Stimulated activated CD8-positive, alpha-beta memory T cell treated with anti-CD3 and anti-CD28 coated beads, Interleukin-4, amount 100 ng/mL, for 4 hours (primary cell): ENCODE measurements at regions not wholly inside any gene's neighbourhood (a gene's known extent, or its start where the extent isn't known, plus 50 kb on each side); places are given as distances from the start of the nearest gene placed in this dataset.
"Not testable (repeated sequence)": the region's sequence is repeated elsewhere in the genome, so short reads cannot be mapped to it uniquely, and the experiment has no call there.

Experiments
- DNase-seq, 2 donors: peaks; one replicate each; pipeline ENCODE4 v3.0.0-alpha.2; 2020; ENCODE audit warnings: low read depth in 2 of 2, low spot score in 1 of 2

GRCh38 chr2:176790468-176790867, 422.1 kb upstream of the HNRNPA3 start:
- DNase-seq = no peak

DNA sequence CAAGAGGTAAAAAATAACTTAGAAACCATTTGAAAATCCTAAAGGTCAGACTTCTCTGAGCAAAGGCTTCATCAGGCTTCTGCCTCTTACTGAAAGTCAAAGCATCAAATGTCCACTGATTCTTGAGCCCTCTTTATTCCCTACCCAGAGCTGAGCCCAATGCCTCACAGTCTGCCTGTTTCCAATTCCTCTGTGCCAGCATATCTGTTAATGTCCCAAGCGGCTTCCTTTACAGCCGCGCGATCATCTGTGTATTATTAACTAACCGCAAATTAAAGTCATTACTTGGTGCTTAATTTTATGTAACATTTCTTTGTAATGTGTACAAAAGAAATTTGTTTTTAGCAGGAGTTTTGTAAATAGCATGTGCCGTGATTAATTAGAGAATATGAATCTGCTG, 418.8 kb upstream of the HNRNPA3 start:
- no peak for DNase-seq

DNA sequence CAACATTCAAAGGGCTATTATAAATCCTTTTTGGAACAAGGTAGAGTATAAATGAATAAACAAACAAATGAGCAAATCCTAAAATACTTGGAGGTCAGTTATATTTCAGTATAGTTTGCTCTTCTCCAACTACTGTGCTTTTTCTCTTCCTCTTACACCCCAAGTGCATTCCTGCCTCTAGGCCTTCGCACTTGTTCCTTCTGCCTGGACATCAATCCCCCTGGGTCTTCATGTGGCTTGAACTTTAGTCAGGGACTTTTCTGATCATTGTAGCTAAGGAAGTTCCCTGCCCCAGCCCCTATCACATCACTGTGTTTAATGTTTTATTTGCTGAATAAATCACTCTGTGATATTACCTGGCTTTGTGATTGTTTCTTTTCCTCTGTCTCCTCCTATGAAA, 418.2 kb upstream of the HNRNPA3 start:
- DNase-seq = no peak

GRCh38 chr2:176795823-176796222, 416.8 kb upstream of the HNRNPA3 start:
- no peak for DNase-seq

DNA sequence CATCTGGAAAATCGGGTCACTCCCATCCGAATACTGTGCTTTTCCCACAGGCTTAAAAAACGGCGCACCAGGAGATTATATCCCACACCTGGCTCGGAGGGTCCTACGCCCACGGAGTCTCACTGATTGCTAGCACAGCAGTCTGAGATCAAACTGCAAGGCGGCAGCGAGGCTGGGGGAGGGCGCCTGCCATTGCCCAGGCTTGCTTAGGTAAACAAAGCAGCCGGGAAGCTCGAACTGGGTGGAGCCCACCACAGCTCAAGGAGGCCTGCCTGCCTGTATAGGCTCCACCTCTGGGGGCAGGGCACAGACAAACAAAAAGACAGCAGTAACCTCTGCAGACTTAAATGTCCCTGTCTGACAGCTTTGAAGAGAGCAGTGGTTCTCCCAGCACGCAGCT, 415.9 kb upstream of the HNRNPA3 start:
- not testable (repeated sequence) for DNase-seq

- DNase-seq = no peak
Observed at GRCh38 chr2:176804392-176804791, 408.2 kb upstream of the HNRNPA3 start.

- no peak for DNase-seq
Observed at GRCh38 chr2:176805345-176805744, 407.2 kb upstream of the HNRNPA3 start.

DNA sequence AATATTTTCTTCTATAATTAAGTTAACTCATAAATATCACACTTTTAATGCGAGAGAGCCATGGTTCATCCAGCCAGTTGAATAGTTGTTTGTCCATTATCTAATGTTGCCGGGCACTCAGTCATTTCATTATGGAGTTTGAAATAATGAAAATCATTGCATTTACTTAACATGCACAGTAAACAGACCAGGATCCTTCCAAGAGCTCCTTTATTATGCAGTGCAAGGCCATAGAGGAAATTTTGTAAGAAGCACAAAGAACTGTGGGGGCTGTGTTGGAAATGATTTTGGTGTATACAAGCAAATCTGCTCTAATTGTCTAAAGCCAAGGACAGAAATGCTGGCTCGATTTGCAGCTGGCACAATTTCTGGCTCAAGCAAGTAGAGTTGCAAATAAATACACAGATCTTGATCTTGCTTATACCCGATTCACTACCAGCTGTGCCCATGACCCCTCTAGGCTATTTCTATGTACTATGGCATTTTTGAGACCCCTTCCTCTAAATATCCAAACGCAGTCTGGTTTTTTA, 400.3 kb upstream of the HNRNPA3 start:
- no peak for DNase-seq

- no peak for DNase-seq
Observed at GRCh38 chr2:176813156-176813555, 399.4 kb upstream of the HNRNPA3 start.

- DNase-seq = no peak
Observed at GRCh38 chr2:176813621-176814049, 399.0 kb upstream of the HNRNPA3 start.

DNA sequence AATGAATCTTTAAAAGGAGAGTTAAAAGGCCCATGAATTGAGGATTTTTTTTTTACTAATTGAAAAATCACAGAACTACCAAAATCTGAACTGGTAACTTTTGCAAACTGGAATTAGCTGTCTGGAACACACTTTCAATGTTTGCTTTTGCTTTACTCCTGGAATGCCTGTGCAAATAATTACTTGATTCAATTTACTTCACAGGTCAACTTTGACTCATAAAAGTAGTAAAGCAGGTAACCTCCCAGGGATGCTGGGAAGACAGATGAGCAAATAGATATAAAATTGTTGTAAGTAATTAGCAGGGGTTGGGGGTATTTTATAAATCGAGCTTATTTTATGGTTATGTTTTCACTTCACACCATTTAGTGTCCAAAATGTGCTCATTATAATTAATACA, 398.3 kb upstream of the HNRNPA3 start:
- no peak for DNase-seq

DNA sequence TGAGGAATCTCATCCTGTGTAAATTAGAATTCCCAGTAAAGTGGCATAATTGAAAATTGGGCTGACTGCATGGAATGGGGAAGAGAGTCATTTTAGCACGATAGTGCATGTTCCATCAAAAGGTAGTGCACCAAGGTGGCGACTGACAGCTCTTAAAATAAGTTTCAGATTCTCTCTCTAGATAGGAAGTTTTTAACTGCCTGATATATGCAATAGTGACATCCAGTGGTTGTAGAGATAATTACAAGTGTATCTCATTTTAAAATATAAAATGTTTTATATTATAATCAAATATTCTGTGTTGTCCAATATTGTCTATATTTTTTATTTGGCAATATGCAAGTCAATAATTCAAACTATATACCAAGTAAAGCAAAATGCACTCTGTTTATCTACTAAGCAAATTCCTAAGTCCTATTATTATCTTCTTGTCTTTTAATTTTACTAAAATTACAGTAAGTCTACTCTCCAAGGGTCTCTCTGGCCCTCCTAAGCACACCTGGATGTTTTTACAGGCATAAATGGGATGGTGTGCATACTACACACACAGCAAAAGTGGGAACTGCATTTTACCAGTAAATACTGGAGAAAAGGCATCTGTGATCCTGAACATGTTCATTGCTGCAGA, 397.7 kb upstream of the HNRNPA3 start:
- no peak for DNase-seq

DNA sequence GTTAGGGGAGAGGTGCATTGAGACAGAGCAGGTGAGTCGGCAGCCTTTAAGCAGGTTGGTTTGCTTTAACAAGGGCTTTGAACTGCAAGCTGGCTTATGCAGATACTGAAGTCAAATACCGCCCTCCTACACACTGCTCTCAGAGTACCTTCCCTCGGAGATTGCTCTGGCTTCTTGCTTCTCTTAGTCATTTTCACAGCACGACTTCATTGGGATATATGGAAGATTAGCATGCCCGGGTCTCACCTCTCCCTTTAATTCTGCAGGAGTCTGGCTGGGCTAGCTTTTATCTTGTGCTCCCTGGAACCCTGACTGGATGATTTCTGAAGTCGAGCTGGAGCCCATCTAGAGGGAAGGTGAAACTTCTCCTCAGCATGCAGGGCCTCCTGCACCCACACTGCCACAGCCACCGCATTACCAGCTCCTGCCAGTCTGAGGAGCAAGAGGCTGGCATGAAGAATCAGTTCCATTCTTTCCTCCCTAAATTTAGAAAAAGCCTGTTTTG, 395.5 kb upstream of the HNRNPA3 start:
- no peak for DNase-seq

GRCh38 chr2:176818076-176818475, 394.5 kb upstream of the HNRNPA3 start:
- no peak for DNase-seq

- no peak for DNase-seq
Observed at GRCh38 chr2:176818617-176819016, 394.0 kb upstream of the HNRNPA3 start.

- no peak for DNase-seq
Observed at GRCh38 chr2:176819306-176819705, 393.3 kb upstream of the HNRNPA3 start.

DNA sequence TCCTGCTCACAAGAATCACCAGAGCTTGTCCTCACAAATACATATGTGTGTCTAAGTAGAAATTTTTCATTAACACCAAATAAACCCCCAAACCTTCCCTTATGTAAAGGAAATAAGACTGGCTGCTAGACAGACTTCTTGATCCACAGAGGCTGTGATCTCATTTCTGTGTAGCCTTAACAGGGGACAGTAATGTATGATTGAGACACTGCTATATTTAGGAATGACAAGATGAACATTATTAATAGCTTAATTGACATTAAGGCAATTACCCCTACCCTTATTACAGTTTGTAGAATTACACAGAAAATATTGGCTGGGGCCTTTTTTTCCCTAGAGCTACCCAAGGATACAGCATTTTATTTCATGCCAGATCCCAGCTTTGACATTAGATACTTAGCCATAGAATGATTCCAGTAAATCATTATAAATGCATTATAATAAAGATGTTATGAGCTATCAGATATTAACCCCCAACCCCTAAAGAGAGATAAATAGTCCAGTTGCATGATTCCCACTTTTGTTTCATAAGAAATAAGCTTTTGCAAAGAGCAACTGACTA, 392.1 kb upstream of the HNRNPA3 start:
- no peak for DNase-seq

DNA sequence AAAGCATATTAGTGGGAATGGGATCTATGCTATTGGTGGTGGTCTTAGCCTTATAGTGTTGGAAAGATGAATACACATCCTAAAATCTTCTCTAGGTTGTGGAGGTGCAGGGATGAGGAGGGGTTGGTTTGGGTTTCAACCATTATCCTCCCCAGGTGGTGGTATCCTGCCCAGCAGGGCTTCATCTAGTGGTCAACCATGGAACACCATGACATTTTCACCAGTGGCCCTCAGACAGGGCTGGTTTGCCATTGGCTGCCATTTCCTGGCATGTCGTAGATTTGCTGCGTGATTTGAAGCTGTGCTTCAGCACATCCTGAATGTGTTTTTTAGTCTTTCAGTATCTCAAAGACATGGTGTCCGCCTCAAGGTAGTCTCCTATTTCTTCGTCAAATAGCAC, 391.2 kb upstream of the HNRNPA3 start:
- DNase-seq = no peak

DNA sequence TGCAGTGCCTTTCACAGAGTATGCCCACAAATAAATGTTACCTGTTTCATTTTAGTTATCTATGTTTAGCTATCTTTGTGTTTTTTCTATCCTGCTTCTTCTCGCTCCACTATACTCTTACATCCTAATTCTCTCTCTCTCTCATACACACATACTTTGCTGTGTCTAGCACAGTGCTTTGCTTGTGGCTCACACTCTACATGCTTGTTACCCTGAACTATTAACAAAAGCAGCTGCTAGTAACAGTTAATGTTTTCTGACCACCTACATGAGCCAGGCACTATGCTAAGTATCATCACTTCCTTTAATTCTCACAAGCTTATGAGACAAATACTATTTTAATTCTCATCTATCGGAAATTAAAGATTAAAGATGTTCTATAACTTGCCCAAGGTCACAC, 390.5 kb upstream of the HNRNPA3 start:
- no peak for DNase-seq

DNA sequence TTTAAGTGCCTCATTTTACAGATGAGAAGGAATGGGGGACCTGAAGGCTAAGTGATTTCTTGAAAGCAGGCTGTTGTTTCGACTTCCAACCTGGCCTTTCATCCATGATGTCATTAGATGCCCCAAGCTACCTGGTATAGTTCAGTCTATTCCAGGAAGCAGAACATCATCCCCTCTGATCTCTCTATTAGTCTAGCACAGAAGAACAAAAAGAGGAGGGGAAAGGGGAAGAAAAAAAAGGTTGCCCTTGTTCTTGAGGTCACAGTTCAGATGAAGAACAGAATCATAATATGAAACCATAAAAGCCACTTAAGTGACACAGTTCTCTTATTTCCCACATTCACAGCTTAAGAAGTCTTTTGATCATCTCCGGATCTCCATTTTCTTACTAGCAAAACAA, 386.2 kb upstream of the HNRNPA3 start:
- DNase-seq = no peak

- DNase-seq = no peak
Observed at GRCh38 chr2:176826984-176827668, 385.5 kb upstream of the HNRNPA3 start.

DNA sequence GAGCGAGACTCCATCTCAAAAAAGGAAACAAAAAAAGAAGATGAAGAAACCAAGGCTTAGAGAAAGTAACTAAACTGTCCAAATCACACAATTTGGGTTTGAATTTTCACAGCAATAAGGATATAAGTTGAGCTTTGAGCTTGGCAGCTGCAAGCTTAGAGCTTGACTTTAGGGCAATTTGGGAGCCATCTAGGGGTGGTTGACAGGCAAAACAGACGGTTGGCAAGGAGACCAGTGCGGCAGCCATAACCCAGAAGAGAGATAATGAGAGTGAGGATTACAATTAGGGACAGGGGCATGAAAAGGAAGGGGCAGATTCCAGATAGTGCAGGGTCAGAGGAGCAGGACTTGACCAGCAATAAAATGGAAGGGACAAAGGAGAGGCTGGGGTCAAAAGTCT, 382.2 kb upstream of the HNRNPA3 start:
- no peak for DNase-seq
